Parathyroid adenoma (tissue), 2 donors: ENCODE measurements at regions not wholly inside any gene's neighbourhood (a gene's known extent, or its start where the extent isn't known, plus 50 kb on each side); places are given as distances from the start of the nearest gene placed in this dataset.

ENCODE experiments used
- H2AFZ ChIP-seq: fragments of 300-600 bp; sonication (generic); one replicate; pipeline ENCODE4 v1.7.0; 2017; ENCODE audit warnings: antibody characterized with exemption, mild to moderate bottlenecking
- H3K27ac ChIP-seq: fragments of 300-600 bp; sonication (generic); one replicate; pipeline ENCODE4 v1.7.0; 2017
- H3K27me3 ChIP-seq: fragments of 300-600 bp; sonication (generic); one replicate; pipeline ENCODE4 v1.7.0; 2017; ENCODE audit warnings: low read length; ENCODE audit not compliant: control insufficient read depth, insufficient read depth
- H3K36me3 ChIP-seq: fragments of 300-600 bp; sonication (generic); one replicate; pipeline ENCODE4 v1.7.0; 2017; ENCODE audit warnings: low read length; ENCODE audit not compliant: control insufficient read depth, insufficient read depth
- H3K4me1 ChIP-seq: fragments of 300-600 bp; sonication (generic); one replicate; pipeline ENCODE4 v1.7.0; 2017; ENCODE audit warnings: control low read depth
- H3K4me2 ChIP-seq: fragments of 300-600 bp; sonication (generic); one replicate; pipeline ENCODE4 v1.7.0; 2017; ENCODE audit warnings: low read length
- H3K4me3 ChIP-seq: fragments of 300-600 bp; sonication (generic); one replicate; pipeline ENCODE4 v1.7.0; 2017; ENCODE audit warnings: low read depth, low read length
- H3K79me2 ChIP-seq: fragments of 300-600 bp; sonication (generic); one replicate; pipeline ENCODE4 v1.7.0; 2017; ENCODE audit warnings: control low read depth
- H3K9ac ChIP-seq: fragments of 300-600 bp; sonication (generic); one replicate; pipeline ENCODE4 v1.7.0; 2017; ENCODE audit warnings: mild to moderate bottlenecking
- H3K9me3 ChIP-seq: fragments of 300-600 bp; sonication (generic); one replicate; pipeline ENCODE4 v1.7.0; 2017; ENCODE audit warnings: low read length; ENCODE audit not compliant: control insufficient read depth
- CTCF ChIP-seq: fragments of 300-600 bp; sonication (generic); IDR thresholded peaks from one replicate; pipeline ENCODE4 v1.7.0; 2017; ENCODE audit warnings: antibody characterized with exemption, mild to moderate bottlenecking
- donor health status: primary hyperparathyroidism.

- Histone ChIP-seq H3K9me3 (no peaks in the 10 kb centered on the region), H3K27me3 (no peaks in the 10 kb centered on the region), H2AFZ (no peak overlapping the region), H3K4me3 (no peak overlapping the region), H3K79me2 (no peaks in the 10 kb centered on the region), H3K9ac (no peak overlapping the region), H3K4me2 (no peak overlapping the region), H3K4me1 (no peaks in the 10 kb centered on the region), H3K36me3 (no peaks in the 10 kb centered on the region), H3K27ac (no peak overlapping the region)
- no peak for TF ChIP-seq CTCF
Measured at GRCh38 chr3:197380786-197381185, 82.4 kb upstream of the DLG1 start.

DNA sequence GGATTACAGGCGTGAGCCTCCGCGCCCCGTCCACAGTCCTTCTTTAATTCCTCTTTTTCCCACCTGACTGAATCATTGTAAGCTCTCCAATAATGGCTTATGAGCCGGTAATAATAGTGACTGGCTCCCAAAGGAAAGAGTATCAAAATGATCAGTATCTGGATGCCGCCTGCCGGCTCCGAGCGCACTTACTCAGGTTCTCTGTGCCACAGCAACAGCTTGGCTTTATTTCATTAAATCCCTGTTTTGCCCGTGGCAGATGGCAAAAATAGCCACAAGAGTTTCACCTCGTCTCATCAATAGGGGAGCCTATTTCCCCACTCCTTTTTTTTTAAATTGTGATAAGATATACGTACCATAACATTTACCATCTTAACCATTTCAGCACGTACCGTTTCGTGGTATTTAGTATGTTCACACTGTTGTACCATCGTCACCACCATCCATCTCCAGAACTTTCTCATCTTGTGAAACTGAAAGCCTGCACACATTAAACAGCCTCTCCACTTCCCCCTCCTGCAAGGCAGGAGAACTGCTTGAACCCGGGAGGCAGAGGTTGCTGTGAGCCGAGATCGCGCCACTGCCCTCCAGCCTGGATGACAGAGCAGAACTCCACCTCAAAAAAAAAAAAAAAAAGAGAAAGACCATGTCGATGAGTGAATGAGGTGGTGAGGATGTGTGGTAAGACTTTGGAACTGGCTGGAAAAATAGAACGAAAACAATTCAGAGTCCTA lies 80.7 kb upstream of the DLG1 start:
- Histone ChIP-seq H3K4me3 (no peak overlapping the region), H3K9me3 (no peaks in the 10 kb centered on the region), H3K9ac (no peak overlapping the region), H3K79me2 (no peaks in the 10 kb centered on the region), H3K4me2 (no peak overlapping the region), H2AFZ (no peak overlapping the region), H3K4me1 (no peaks in the 10 kb centered on the region), H3K27ac (no peak overlapping the region), H3K27me3 (no peaks in the 10 kb centered on the region), H3K36me3 (no peaks in the 10 kb centered on the region)
- no peak for TF ChIP-seq CTCF

GRCh38 chr3:197376735-197377555 lies 78.5 kb upstream of the DLG1 start:
- Histone ChIP-seq H3K27ac (no peak overlapping the region), H3K36me3 (no peaks in the 10 kb centered on the region), H3K4me2 (no peak overlapping the region), H3K27me3 (no peaks in the 10 kb centered on the region), H2AFZ (no peak overlapping the region), H3K79me2 (no peaks in the 10 kb centered on the region), H3K4me1 (no peaks in the 10 kb centered on the region), H3K9ac (no peak overlapping the region), H3K4me3 (no peak overlapping the region), H3K9me3 (no peaks in the 10 kb centered on the region)
- no peak for TF ChIP-seq CTCF

DNA sequence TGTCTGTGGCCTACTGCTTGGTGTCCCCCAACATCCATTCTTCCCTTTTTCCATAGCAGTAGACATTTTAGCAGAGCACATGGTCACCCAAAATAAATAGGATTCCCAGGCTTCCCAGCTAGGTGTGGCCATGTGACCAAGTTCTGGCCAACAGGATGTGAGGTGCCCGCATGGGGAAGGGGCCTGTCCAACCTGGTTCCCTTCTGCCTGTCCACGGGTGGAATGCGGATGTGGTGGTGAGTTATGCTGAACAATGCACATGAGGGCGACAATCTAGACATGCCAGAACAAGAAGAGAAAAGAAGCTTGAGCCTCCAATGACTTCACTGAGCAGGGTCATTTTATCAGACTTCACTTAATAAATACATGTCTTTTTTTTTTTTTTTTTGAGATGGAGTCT lies 77.6 kb upstream of the DLG1 start:
- no peaks in the 10 kb centered on the region for H3K79me2 ChIP-seq
- no peaks in the 10 kb centered on the region for H3K4me1 ChIP-seq
- H3K4me3 ChIP-seq = no peak overlapping the region
- H3K27ac ChIP-seq = no peak overlapping the region
- no peaks in the 10 kb centered on the region for H3K36me3 ChIP-seq
- no peak overlapping the region for H3K9ac ChIP-seq
- H2AFZ ChIP-seq = no peak overlapping the region
- H3K4me2 ChIP-seq = no peak overlapping the region
- no peaks in the 10 kb centered on the region for H3K27me3 ChIP-seq
- no peak for TF ChIP-seq CTCF
- no peaks in the 10 kb centered on the region for H3K9me3 ChIP-seq
